HepG2 (cell line): ENCODE measurements at regions not wholly inside any gene's neighbourhood (a gene's known extent, or its start where the extent isn't known, plus 50 kb on each side); places are given as distances from the start of the nearest gene placed in this dataset.

ENCODE experiments used
- CTCF ChIP-seq: sonication (generic); formaldehyde crosslinking; IDR thresholded peaks from 2 replicates; pipeline ENCODE4 v1.5.0; 2020; ENCODE audit warnings: mild to moderate bottlenecking, missing genetic modification reagents, moderate library complexity
- GRHL1 ChIP-seq: sonication (generic); formaldehyde crosslinking; conservative IDR thresholded peaks from 2 replicates; pipeline ENCODE4 v1.8.0; 2022; ENCODE audit warnings: missing genetic modification reagents
- HDAC2 ChIP-seq: sonication (generic); formaldehyde crosslinking; IDR thresholded peaks from 2 replicates; pipeline ENCODE4 v1.4.0; 2020; ENCODE audit warnings: missing genetic modification reagents
- HOXA9 ChIP-seq: sonication (generic); formaldehyde crosslinking; IDR thresholded peaks from 2 replicates; pipeline ENCODE4 v1.8.1; 2022; ENCODE audit warnings: missing genetic modification reagents, mild to moderate bottlenecking, moderate library complexity, borderline replicate concordance
- KDM6A ChIP-seq: IDR thresholded peaks from 2 replicates; pipeline ENCODE4 v1.6.1; 2016; ENCODE audit warnings: low read depth
- NR2C2 ChIP-seq: sonication (generic); formaldehyde crosslinking; IDR thresholded peaks from 2 replicates; pipeline ENCODE4 v1.4.0; 2020; ENCODE audit warnings: missing genetic modification reagents, mild to moderate bottlenecking, moderate library complexity, borderline replicate concordance
- POLR2A ChIP-seq, 2 experiments: IDR thresholded peaks; 2 replicates each; pipeline ENCODE4 v1.6.1; 2011; ENCODE audit warnings: low read depth in 2 of 2, low read length in 2 of 2, mild to moderate bottlenecking in 1 of 2, moderate library complexity in 1 of 2; ENCODE audit not compliant: insufficient read depth in 1 of 2
- RBAK ChIP-seq: sonication (generic); formaldehyde crosslinking; IDR thresholded peaks from 2 replicates; pipeline ENCODE4 v1.5.1; 2020; ENCODE audit warnings: mild to moderate bottlenecking, missing genetic modification reagents
- SP2 ChIP-seq: sonication (generic); formaldehyde crosslinking; IDR thresholded peaks from 2 replicates; pipeline ENCODE4 v1.5.1; 2020; ENCODE audit warnings: mild to moderate bottlenecking, missing genetic modification reagents
- TCF12 ChIP-seq, 2 experiments: fragments of 450-650 bp in 1 of 2; sonication (generic) in 1 of 2; formaldehyde crosslinking in 1 of 2; IDR thresholded peaks; 2 replicates each; pipeline versions ENCODE4 v1.6.1 to v1.8.0; 2017 to 2022; ENCODE audit warnings: antibody characterized with exemption in 1 of 2, mild to moderate bottlenecking in 1 of 2, missing genetic modification reagents in 1 of 2, moderate library complexity in 1 of 2
- ZNF274 ChIP-seq: sonication (generic); formaldehyde crosslinking; IDR thresholded peaks from 2 replicates; pipeline ENCODE4 v1.5.1; 2020; ENCODE audit warnings: mild to moderate bottlenecking, missing genetic modification reagents
- ZNF292 ChIP-seq: sonication (generic); formaldehyde crosslinking; IDR thresholded peaks from 2 replicates; pipeline ENCODE4 v1.8.1; 2022; ENCODE audit warnings: mild to moderate bottlenecking, low read depth, missing genetic modification reagents, borderline replicate concordance
- ZNF354B ChIP-seq: sonication (generic); formaldehyde crosslinking; IDR thresholded peaks from 2 replicates; pipeline ENCODE4 v1.8.0; 2022; ENCODE audit warnings: mild to moderate bottlenecking, missing genetic modification reagents

- TF ChIP-seq CTCF (CRISPR knock-in tag) = no peak
- no peak for TF ChIP-seq ZNF274
- TF ChIP-seq HDAC2 (CRISPR knock-in tag) = no peak
- TF ChIP-seq TCF12 (IDR thresholded peaks at IDR 0.05) = no peak
- no peak for TF ChIP-seq TCF12 (CRISPR knock-in tag; IDR thresholded peaks at IDR 0.05)
- TF ChIP-seq POLR2A (IDR thresholded peaks at IDR 0.05; ENCODE audit: insufficient read depth in 1 of 2, low read depth in 2 of 2, low read length in 2 of 2) = no peak
- TF ChIP-seq RBAK (CRISPR knock-in tag) = no peak
- no peak for TF ChIP-seq NR2C2 (CRISPR knock-in tag)
- no peak for TF ChIP-seq GRHL1
- no peak for TF ChIP-seq SP2 (CRISPR knock-in tag)
- no peak for TF ChIP-seq ZNF354B (CRISPR knock-in tag)
- TF ChIP-seq HOXA9 (CRISPR knock-in tag) = no peak
- no peak for TF ChIP-seq ZNF292
- no peak for TF ChIP-seq KDM6A (CRISPR knock-in tag)
Observed at GRCh38 chr6:155847711-155848110, 392.1 kb upstream of the NOX3 start.
